Trophoblast cell (in vitro differentiated cells and primary cell): ENCODE measurements at regions not wholly inside any gene's neighbourhood (a gene's known extent, or its start where the extent isn't known, plus 50 kb on each side); places are given as distances from the start of the nearest gene placed in this dataset.
A peak's percentile ranks its signal among the peaks of the same experiment; 100 is the strongest.

Experiments used
- DNase-seq, 2 donors: peaks; one replicate each; pipeline ENCODE4 v3.0.0-alpha.2; 2016
- H2AFZ ChIP-seq: 2 replicates; pipeline ENCODE4 v1.6.1; 2013; ENCODE audit warnings: low read length, moderate library complexity, mild to moderate bottlenecking; ENCODE audit not compliant: insufficient read depth, poor library complexity
- H2AK5ac ChIP-seq: 2 replicates; pipeline ENCODE4 v1.6.1; 2013; ENCODE audit warnings: mild to moderate bottlenecking, low read length
- H2BK120ac ChIP-seq: 2 replicates; pipeline ENCODE4 v1.6.1; 2013; ENCODE audit warnings: low read length, mild to moderate bottlenecking, moderate library complexity; ENCODE audit not compliant: insufficient read depth, poor library complexity
- H2BK12ac ChIP-seq: 2 replicates; pipeline ENCODE4 v1.6.1; 2013; ENCODE audit warnings: mild to moderate bottlenecking, low read length, moderate library complexity
- H2BK5ac ChIP-seq: 2 replicates; pipeline ENCODE4 v1.6.1; 2013; ENCODE audit warnings: low read length, low read depth, moderate library complexity, mild to moderate bottlenecking; ENCODE audit not compliant: poor library complexity
- H3K14ac ChIP-seq: 2 replicates; pipeline ENCODE4 v1.6.1; 2013; ENCODE audit warnings: mild to moderate bottlenecking, low read length
- H3K18ac ChIP-seq: 2 replicates; pipeline ENCODE4 v1.6.1; 2013; ENCODE audit warnings: mild to moderate bottlenecking, low read length
- H3K23ac ChIP-seq: 2 replicates; pipeline ENCODE4 v1.6.1; 2013; ENCODE audit warnings: low read length
- H3K27ac ChIP-seq: 2 replicates; pipeline ENCODE4 v1.5.1; 2013; ENCODE audit warnings: low read depth, mild to moderate bottlenecking, inconsistent platforms, low read length, moderate library complexity
- H3K27me3 ChIP-seq: 2 replicates; pipeline ENCODE4 v1.6.1; 2013; ENCODE audit warnings: inconsistent platforms, mild to moderate bottlenecking, low read length, moderate library complexity; ENCODE audit not compliant: insufficient read depth
- H3K36me3 ChIP-seq, 2 experiments: 1 replicate in 1 of 2; 2 replicates in 1 of 2; pipeline ENCODE4 v1.6.1; 2013; ENCODE audit warnings: low read length in 2 of 2, mild to moderate bottlenecking in 2 of 2, moderate library complexity in 1 of 2; ENCODE audit not compliant: insufficient read depth in 2 of 2, control insufficient read depth in 1 of 2
- H3K4ac ChIP-seq: 2 replicates; pipeline ENCODE4 v1.6.1; 2013; ENCODE audit warnings: low read depth, mild to moderate bottlenecking, low read length, moderate library complexity
- H3K4me1 ChIP-seq, 2 experiments: 1 replicate in 1 of 2; 2 replicates in 1 of 2; pipeline ENCODE4 v1.6.1; 2013; ENCODE audit warnings: low read length in 2 of 2, mild to moderate bottlenecking in 2 of 2, moderate library complexity in 1 of 2; ENCODE audit not compliant: insufficient read depth in 2 of 2, control insufficient read depth in 1 of 2
- H3K4me2 ChIP-seq: 2 replicates; pipeline ENCODE4 v1.6.1; 2013; ENCODE audit warnings: inconsistent platforms, mild to moderate bottlenecking, low read length, moderate library complexity
- H3K4me3 ChIP-seq: 2 replicates; pipeline ENCODE4 v1.5.1; 2013; ENCODE audit warnings: mild to moderate bottlenecking, low read depth, low read length, inconsistent platforms
- H3K79me1 ChIP-seq: one replicate; pipeline ENCODE4 v1.6.1; 2013; ENCODE audit warnings: low read length
- H3K79me2 ChIP-seq: 2 replicates; pipeline ENCODE4 v1.6.1; 2013; ENCODE audit warnings: low read length, mild to moderate bottlenecking; ENCODE audit not compliant: control insufficient read depth, insufficient read depth, poor library complexity
- H3K9ac ChIP-seq: 2 replicates; pipeline ENCODE4 v1.6.1; 2013; ENCODE audit warnings: mild to moderate bottlenecking, low read length
- H3K9me3 ChIP-seq: 2 replicates; pipeline ENCODE4 v1.6.1; 2013; ENCODE audit warnings: low read depth, mild to moderate bottlenecking, control low read depth, inconsistent platforms, low read length; ENCODE audit not compliant: insufficient read depth
- H4K12ac ChIP-seq: 2 replicates; pipeline ENCODE4 v1.6.1; 2013; ENCODE audit warnings: low read depth, mild to moderate bottlenecking, low read length, moderate library complexity
- H4K8ac ChIP-seq: 2 replicates; pipeline ENCODE4 v1.6.1; 2013; ENCODE audit warnings: low read depth, mild to moderate bottlenecking, low read length, moderate library complexity
- H4K91ac ChIP-seq: one replicate; pipeline ENCODE4 v1.6.1; 2013; ENCODE audit warnings: low read depth, mild to moderate bottlenecking, low read length, moderate library complexity
- WGBS: extraction: QIAGEN DNeasy Blood & Tissue Kit; methylation state at CpG from one replicate; pipeline ENCODE4 v1.1.7; 2013; ENCODE audit warnings: missing lambda C conversion rate; ENCODE audit not compliant: insufficient read length, insufficient coverage; ENCODE audit errors: extremely low coverage; 5-methylcytosine and 5-hydroxymethylcytosine counted together

DNA sequence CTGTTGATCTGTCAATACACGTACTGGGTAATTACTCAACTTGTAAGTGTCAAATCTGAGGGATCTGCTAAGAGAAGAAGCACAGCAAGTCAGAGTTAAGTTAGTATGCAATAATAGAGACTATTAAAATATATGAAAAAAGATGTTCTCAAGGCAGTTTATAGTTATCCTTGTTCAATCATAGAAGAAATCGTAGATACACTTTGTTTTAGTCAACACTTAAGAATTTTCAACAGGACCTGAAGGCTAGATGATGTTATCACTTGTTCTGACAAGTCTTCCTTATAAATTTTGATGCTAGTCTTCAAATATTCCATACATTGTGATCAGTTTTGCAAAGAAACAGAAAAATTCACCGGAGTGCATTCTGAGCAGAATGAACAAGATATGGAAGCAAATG is 91.1 kb upstream of the KCNQ5 start:
- DNase-seq: no peak
- no peaks in the 10 kb centered on the region for H3K9me3 ChIP-seq
- H3K9ac ChIP-seq: no peak overlapping the region
- no peak overlapping the region for H2BK120ac ChIP-seq
- H4K8ac ChIP-seq: no peak overlapping the region
- H4K12ac ChIP-seq: no peak overlapping the region
- no peak overlapping the region for H4K91ac ChIP-seq
- no peaks in the 10 kb centered on the region for H3K79me2 ChIP-seq
- no peaks in the 10 kb centered on the region for H3K79me1 ChIP-seq
- no peak overlapping the region for H2AK5ac ChIP-seq
- H3K23ac ChIP-seq: no peak overlapping the region
- no CpG with 5 or more reads among the region's 3 CpGs for WGBS
- H2BK5ac ChIP-seq: no peak overlapping the region
- H3K36me3 ChIP-seq: no peaks in the 10 kb centered on the region
- H3K4ac ChIP-seq: no peak overlapping the region
- no peaks in the 10 kb centered on the region for H3K27me3 ChIP-seq
- no peak overlapping the region for H3K27ac ChIP-seq
- no peaks in the 10 kb centered on the region for H3K4me1 ChIP-seq
- H3K4me3 ChIP-seq: no peak overlapping the region
- no peak overlapping the region for H2AFZ ChIP-seq
- H2BK12ac ChIP-seq: no peak overlapping the region
- H3K14ac ChIP-seq: no peak overlapping the region
- H3K18ac ChIP-seq: no peak overlapping the region
- no peak overlapping the region for H3K4me2 ChIP-seq

DNA sequence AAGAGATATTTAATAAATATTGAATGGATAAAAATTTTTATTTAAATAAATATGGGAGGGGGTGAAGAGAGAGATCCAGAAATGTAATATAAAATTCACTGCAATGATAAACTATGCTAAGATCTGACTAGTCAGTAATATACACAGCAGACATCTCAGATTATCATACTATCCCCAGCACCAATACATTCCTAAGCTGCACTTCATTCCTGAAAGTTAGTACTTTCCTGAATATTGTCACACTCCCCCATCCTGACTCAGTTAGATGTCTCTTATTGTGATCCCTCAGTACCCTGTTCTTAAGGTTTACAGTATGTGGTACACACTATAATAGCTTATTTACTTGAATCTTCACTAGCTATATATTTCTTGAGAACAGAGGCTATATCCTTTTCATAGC is 88.3 kb upstream of the KCNQ5 start:
- H3K36me3 ChIP-seq: no peaks in the 10 kb centered on the region
- no peak overlapping the region for H4K91ac ChIP-seq
- H2BK12ac ChIP-seq: no peak overlapping the region
- no peak overlapping the region for H3K18ac ChIP-seq
- no peaks in the 10 kb centered on the region for H3K79me2 ChIP-seq
- no peak overlapping the region for H2AK5ac ChIP-seq
- H3K4ac ChIP-seq: no peak overlapping the region
- no peak overlapping the region for H2BK5ac ChIP-seq
- H3K9ac ChIP-seq: no peak overlapping the region
- H3K79me1 ChIP-seq: no peaks in the 10 kb centered on the region
- H3K4me2 ChIP-seq: no peak overlapping the region
- H3K27ac ChIP-seq: no peak overlapping the region
- no peak overlapping the region for H4K12ac ChIP-seq
- H3K9me3 ChIP-seq: no peaks in the 10 kb centered on the region
- no peak overlapping the region for H4K8ac ChIP-seq
- H3K4me3 ChIP-seq: no peak overlapping the region
- H2AFZ ChIP-seq: no peak overlapping the region
- peak in 1 of 2 donors; percentile 5 for DNase-seq
- H3K14ac ChIP-seq: no peak overlapping the region
- no peaks in the 10 kb centered on the region for H3K27me3 ChIP-seq
- H3K23ac ChIP-seq: no peak overlapping the region
- H3K4me1 ChIP-seq: no peaks in the 10 kb centered on the region
- H2BK120ac ChIP-seq: no peak overlapping the region

DNA sequence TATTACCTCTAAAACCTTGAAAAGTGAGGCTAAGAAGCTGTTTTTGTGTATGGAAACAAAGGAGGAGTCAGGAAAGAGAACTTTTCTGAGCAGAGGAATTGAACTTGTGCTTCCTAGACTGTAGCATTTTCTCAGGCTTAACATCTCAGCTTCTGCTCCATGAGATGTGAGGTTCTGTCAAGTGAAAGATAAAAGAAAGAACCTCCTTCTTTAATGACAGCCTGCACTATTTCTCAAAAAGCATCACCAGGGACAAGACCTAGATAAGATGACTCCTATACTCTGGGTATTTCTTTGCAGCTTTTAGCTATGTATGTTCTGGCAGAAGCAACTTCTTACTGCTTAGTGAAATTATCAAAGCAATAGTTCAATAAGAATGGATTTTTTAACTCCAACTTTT is 87.6 kb upstream of the KCNQ5 start:
- H3K27ac ChIP-seq: no peak overlapping the region

DNA sequence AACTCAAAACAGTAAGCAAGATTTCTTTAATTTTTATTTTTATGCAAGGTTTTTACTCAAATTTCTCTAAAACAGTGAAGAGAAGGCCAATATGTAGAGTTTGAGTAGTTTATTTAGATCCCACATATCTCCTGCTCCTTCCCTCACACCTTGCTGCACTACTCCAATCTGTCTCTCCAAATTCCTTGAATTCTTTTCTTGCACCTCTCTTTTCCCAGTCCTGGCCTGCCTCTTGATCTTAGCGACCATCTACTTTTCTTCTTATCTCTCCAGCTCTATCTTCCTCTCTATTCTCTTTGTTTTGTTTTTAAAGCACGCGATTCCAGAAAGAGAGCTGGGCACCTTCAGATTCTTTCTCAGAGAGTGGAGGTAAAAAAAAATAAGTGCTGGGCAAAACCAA is 86.7 kb upstream of the KCNQ5 start:
- Histone ChIP-seq H4K8ac (no peak overlapping the region), H3K36me3 (no peaks in the 10 kb centered on the region), H3K9ac (no peak overlapping the region), H2AK5ac (no peak overlapping the region), H2BK5ac (no peak overlapping the region), H3K27ac (no peak overlapping the region), H3K4me2 (no peak overlapping the region), H4K12ac (no peak overlapping the region), H2BK12ac (no peak overlapping the region), H2BK120ac (no peak overlapping the region), H3K27me3 (no peaks in the 10 kb centered on the region), H3K9me3 (no peaks in the 10 kb centered on the region), H3K79me2 (no peaks in the 10 kb centered on the region), H3K4me3 (no peak overlapping the region), H3K23ac (no peak overlapping the region), H3K4ac (no peak overlapping the region), H3K18ac (no peak overlapping the region), H3K4me1 (no peaks in the 10 kb centered on the region), H3K79me1 (no peaks in the 10 kb centered on the region), H4K91ac (no peak overlapping the region), H2AFZ (no peak overlapping the region), H3K14ac (no peak overlapping the region)
- DNase-seq: no peak
- no CpG with 5 or more reads among the region's 3 CpGs for WGBS

More for the DNA sequence above, 87.6 kb upstream of the KCNQ5 start:
- Histone ChIP-seq H3K27me3 (no peaks in the 10 kb centered on the region), H2BK120ac (no peak overlapping the region), H2AFZ (no peak overlapping the region), H3K14ac (no peak overlapping the region), H3K36me3 (no peaks in the 10 kb centered on the region), H4K8ac (no peak overlapping the region), H4K12ac (no peak overlapping the region), H3K4me2 (no peak overlapping the region), H2BK12ac (no peak overlapping the region), H3K9me3 (no peaks in the 10 kb centered on the region), H4K91ac (no peak overlapping the region), H3K4ac (no peak overlapping the region), H3K79me1 (no peaks in the 10 kb centered on the region), H2BK5ac (no peak overlapping the region), H3K23ac (no peak overlapping the region), H3K4me1 (no peaks in the 10 kb centered on the region), H3K79me2 (no peaks in the 10 kb centered on the region), H2AK5ac (no peak overlapping the region), H3K18ac (no peak overlapping the region), H3K4me3 (no peak overlapping the region), H3K9ac (no peak overlapping the region)
- no peak for DNase-seq

DNA sequence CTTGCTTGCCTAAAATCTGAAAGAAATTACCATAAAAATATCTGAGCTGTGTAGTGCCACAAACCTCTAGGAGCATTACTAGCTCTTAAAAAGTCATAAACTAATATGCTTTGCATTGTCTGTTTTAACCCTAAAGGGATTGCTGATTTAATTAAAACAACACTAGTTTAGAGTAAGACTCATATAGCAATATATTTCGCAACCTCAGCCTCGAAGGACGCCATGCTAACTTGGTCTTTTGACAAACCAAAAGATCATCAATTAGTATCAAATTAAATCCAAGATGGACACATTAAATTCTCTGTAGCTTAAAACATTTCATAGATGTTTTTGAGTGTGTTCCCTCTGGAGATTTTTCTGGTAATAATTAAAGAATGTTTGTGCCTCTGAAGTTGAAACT is 74.8 kb upstream of the KCNQ5 start:
- no peak overlapping the region for H3K4me2 ChIP-seq
- H2AK5ac ChIP-seq: no peak overlapping the region
- H3K9me3 ChIP-seq: no peaks in the 10 kb centered on the region
- H3K27ac ChIP-seq: no peak overlapping the region
- no peak overlapping the region for H2BK12ac ChIP-seq
- H4K91ac ChIP-seq: no peak overlapping the region
- DNase-seq: no peak
- H3K9ac ChIP-seq: no peak overlapping the region
- no peak overlapping the region for H3K18ac ChIP-seq
- no peaks in the 10 kb centered on the region for H3K79me1 ChIP-seq
- WGBS: no CpG with 5 or more reads among the region's 3 CpGs
- no peak overlapping the region for H2BK120ac ChIP-seq
- no peak overlapping the region for H4K8ac ChIP-seq
- H3K14ac ChIP-seq: no peak overlapping the region
- no peak overlapping the region for H2BK5ac ChIP-seq
- no peak overlapping the region for H3K4ac ChIP-seq
- H2AFZ ChIP-seq: no peak overlapping the region
- no peak overlapping the region for H3K23ac ChIP-seq
- H3K4me3 ChIP-seq: no peak overlapping the region
- H4K12ac ChIP-seq: no peak overlapping the region
- no peaks in the 10 kb centered on the region for H3K27me3 ChIP-seq
- no peaks in the 10 kb centered on the region for H3K79me2 ChIP-seq
- no peaks in the 10 kb centered on the region for H3K36me3 ChIP-seq
- no peaks in the 10 kb centered on the region for H3K4me1 ChIP-seq
